DND-41 (cell line): ENCODE measurements at regions not wholly inside any gene's neighbourhood (a gene's known extent, or its start where the extent isn't known, plus 50 kb on each side); places are given as distances from the start of the nearest gene placed in this dataset.

Experiments
- ATAC-seq: fragments of 200-7000 bp; cut with Tn5 transposase; 3 replicates; pipeline ENCODE4 v1.9.1; 2021; ENCODE audit warnings: low read depth; ENCODE audit not compliant: insufficient read depth
- DNase-seq: peaks from one replicate; pipeline ENCODE4 v3.0.0-alpha.2; 2020
- H2AFZ ChIP-seq: 2 replicates; pipeline ENCODE4 v1.6.0; 2012; ENCODE audit warnings: low read depth, low read length
- H3K27ac ChIP-seq: 2 replicates; pipeline ENCODE4 v1.5.1; 2012; ENCODE audit warnings: low read length, inconsistent platforms
- H3K27me3 ChIP-seq: fragments of 200-600 bp; sonication (generic); 2 replicates; pipeline ENCODE4 v1.6.0; 2012; ENCODE audit warnings: low read length, mild to moderate bottlenecking, inconsistent platforms; ENCODE audit not compliant: insufficient read depth, poor library complexity
- H3K36me3 ChIP-seq: 2 replicates; pipeline ENCODE4 v1.5.1; 2012; ENCODE audit warnings: low read length, inconsistent platforms; ENCODE audit not compliant: insufficient read depth
- H3K4me1 ChIP-seq: 2 replicates; pipeline ENCODE4 v1.5.1; 2012; ENCODE audit warnings: mild to moderate bottlenecking, low read length; ENCODE audit not compliant: insufficient read depth
- H3K4me2 ChIP-seq: 2 replicates; pipeline ENCODE4 v1.6.0; 2012; ENCODE audit warnings: mild to moderate bottlenecking, moderate library complexity, low read length, inconsistent platforms; ENCODE audit not compliant: insufficient read depth
- H3K4me3 ChIP-seq, 2 experiments: fragments of 200-600 bp in 1 of 2; shearing (Covaris generic) in 1 of 2; 2 replicates each; pipeline ENCODE4 v1.5.1; 2012 to 2016; ENCODE audit warnings: inconsistent platforms in 2 of 2, low read length in 2 of 2, mild to moderate bottlenecking in 2 of 2, low read depth in 1 of 2, moderate library complexity in 1 of 2
- H3K79me2 ChIP-seq: 2 replicates; pipeline ENCODE4 v1.6.0; 2012; ENCODE audit warnings: low read length, inconsistent platforms; ENCODE audit not compliant: insufficient read depth
- H3K9ac ChIP-seq: 2 replicates; pipeline ENCODE4 v1.6.0; 2012; ENCODE audit warnings: low read depth, mild to moderate bottlenecking, inconsistent platforms, low read length, moderate library complexity
- H3K9me3 ChIP-seq: 2 replicates; pipeline ENCODE4 v1.5.1; 2012; ENCODE audit warnings: low read length, moderate library complexity, mild to moderate bottlenecking, inconsistent platforms; ENCODE audit not compliant: insufficient read depth, severe bottlenecking
- H4K20me1 ChIP-seq: 2 replicates; pipeline ENCODE4 v1.6.0; 2012; ENCODE audit warnings: low read length; ENCODE audit not compliant: insufficient read depth
- CTCF ChIP-seq: IDR thresholded peaks from 2 replicates; pipeline ENCODE4 v1.5.1; 2012; ENCODE audit warnings: borderline replicate concordance, low read length, moderate library complexity, mild to moderate bottlenecking; ENCODE audit not compliant: poor library complexity, severe bottlenecking; ENCODE audit errors: extremely low read depth
- EZH2 ChIP-seq: IDR thresholded peaks from 3 replicates; pipeline ENCODE4 v1.6.1; 2012; ENCODE audit warnings: borderline replicate concordance, low read depth, mild to moderate bottlenecking, moderate library complexity, low read length, inconsistent platforms; ENCODE audit not compliant: severe bottlenecking

GRCh38 chr16:6200861-6201260, 1103.3 kb upstream of the EEF2KMT start:
- H3K9me3 ChIP-seq, result no peaks in the 10 kb centered on the region
- no peak for TF ChIP-seq EZH2
- TF ChIP-seq CTCF, result no peak
- no peak overlapping the region for H3K4me3 ChIP-seq
- no peak overlapping the region for H3K27ac ChIP-seq
- no peaks in the 10 kb centered on the region for H4K20me1 ChIP-seq
- H3K79me2 ChIP-seq, result no peaks in the 10 kb centered on the region
- no peak overlapping the region for H2AFZ ChIP-seq
- no peaks in the 10 kb centered on the region for H3K4me1 ChIP-seq
- ATAC-seq (no peak), DNase-seq (no peak)
- no peak overlapping the region for H3K9ac ChIP-seq
- no peak overlapping the region for H3K4me2 ChIP-seq
- no peaks in the 10 kb centered on the region for H3K27me3 ChIP-seq
- no peaks in the 10 kb centered on the region for H3K36me3 ChIP-seq

GRCh38 chr16:6200271-6200670, 1102.7 kb upstream of the EEF2KMT start:
- no peaks in the 10 kb centered on the region for H3K4me1 ChIP-seq
- no peaks in the 10 kb centered on the region for H3K27me3 ChIP-seq
- H2AFZ ChIP-seq, result no peak overlapping the region
- H3K79me2 ChIP-seq, result no peaks in the 10 kb centered on the region
- no peak overlapping the region for H3K27ac ChIP-seq
- ATAC-seq, result no peak
- no peak overlapping the region for H3K4me2 ChIP-seq
- H3K9ac ChIP-seq, result no peak overlapping the region
- H3K9me3 ChIP-seq, result no peaks in the 10 kb centered on the region
- no peaks in the 10 kb centered on the region for H3K36me3 ChIP-seq
- no peaks in the 10 kb centered on the region for H4K20me1 ChIP-seq
- DNase-seq, result no peak
- no peak overlapping the region for H3K4me3 ChIP-seq
- TF ChIP-seq EZH2 (no peak), CTCF (no peak)

- no peaks in the 10 kb centered on the region for H3K27me3 ChIP-seq
- no peak for TF ChIP-seq EZH2
- no peak for TF ChIP-seq CTCF
- H3K9ac ChIP-seq, result no peak overlapping the region
- ATAC-seq, result no peak
- DNase-seq, result no peak
- no peaks in the 10 kb centered on the region for H3K36me3 ChIP-seq
- H3K9me3 ChIP-seq, result no peaks in the 10 kb centered on the region
- H3K27ac ChIP-seq, result no peak overlapping the region
- H3K4me3 ChIP-seq, result no peak overlapping the region
- H3K4me2 ChIP-seq, result no peak overlapping the region
- H2AFZ ChIP-seq, result no peak overlapping the region
- H3K4me1 ChIP-seq, result no peaks in the 10 kb centered on the region
- no peaks in the 10 kb centered on the region for H3K79me2 ChIP-seq
- H4K20me1 ChIP-seq, result no peaks in the 10 kb centered on the region
Measured at GRCh38 chr16:6195966-6196365, 1098.4 kb upstream of the EEF2KMT start.

GRCh38 chr16:6193718-6194117, 1096.1 kb upstream of the EEF2KMT start:
- no peaks in the 10 kb centered on the region for H3K36me3 ChIP-seq
- H3K79me2 ChIP-seq, result no peaks in the 10 kb centered on the region
- no peak overlapping the region for H2AFZ ChIP-seq
- no peaks in the 10 kb centered on the region for H3K27me3 ChIP-seq
- TF ChIP-seq CTCF (no peak), EZH2 (no peak)
- DNase-seq, result peak; percentile 46
- no peaks in the 10 kb centered on the region for H4K20me1 ChIP-seq
- no peak overlapping the region for H3K9ac ChIP-seq
- no peaks in the 10 kb centered on the region for H3K4me1 ChIP-seq
- no peak overlapping the region for H3K4me2 ChIP-seq
- H3K9me3 ChIP-seq, result no peaks in the 10 kb centered on the region
- H3K27ac ChIP-seq, result no peak overlapping the region
- no peak for ATAC-seq
- no peak overlapping the region for H3K4me3 ChIP-seq
